Gastroesophageal sphincter (tissue), 4 donors: ENCODE measurements at regions not wholly inside any gene's neighbourhood (a gene's known extent, or its start where the extent isn't known, plus 50 kb on each side); places are given as distances from the start of the nearest gene placed in this dataset.

Experiments
- ATAC-seq: fragments of 150-250 bp; one replicate; pipeline ENCODE4 v1.9.1; 2016; ENCODE audit warnings: mild to moderate bottlenecking, moderate library complexity
- H3K27ac ChIP-seq, 4 donors: fragments of 200-600 bp; sonication (generic) in 3 of 4; 1 replicate in 3 of 4; 2 replicates in 1 of 4; pipeline ENCODE4 v1.5.1; 2016 to 2019
- H3K27me3 ChIP-seq: fragments of 200-600 bp; sonication (generic); one replicate; pipeline ENCODE4 v1.5.1; 2019
- H3K36me3 ChIP-seq, 2 donors: fragments of 200-600 bp; sonication (generic); one replicate each; pipeline ENCODE4 v1.5.1; 2019; ENCODE audit warnings: control low read depth in 1 of 2
- H3K4me1 ChIP-seq, 3 donors: fragments of 200-600 bp; sonication (generic); 1 replicate in 2 of 3; 2 replicates in 1 of 3; pipeline ENCODE4 v1.5.1; 2016 to 2019; ENCODE audit warnings: control low read depth in 2 of 3
- H3K4me3 ChIP-seq, 2 donors: fragments of 200-600 bp; sonication (generic); one replicate each; pipeline ENCODE4 v1.5.1; 2019; ENCODE audit warnings: mild to moderate bottlenecking in 1 of 2, moderate library complexity in 1 of 2
- H3K9me3 ChIP-seq, 3 donors: fragments of 200-600 bp; sonication (generic); one replicate each; pipeline ENCODE4 v1.5.1; 2017 to 2019; ENCODE audit warnings: control low read depth in 2 of 3
- EP300 ChIP-seq: sonication (generic); formaldehyde crosslinking; IDR thresholded peaks from one replicate; pipeline ENCODE4 v1.6.1; 2017; ENCODE audit warnings: antibody characterized with exemption, mild to moderate bottlenecking
- POLR2A ChIP-seq, 2 donors: fragments of 450-650 bp; IDR thresholded peaks; one replicate each; pipeline ENCODE4 v1.6.1; 2017; ENCODE audit warnings: antibody characterized with exemption in 2 of 2, mild to moderate bottlenecking in 2 of 2, moderate library complexity in 1 of 2
- POLR2AphosphoS5 ChIP-seq: sonication (generic); formaldehyde crosslinking; IDR thresholded peaks from one replicate; pipeline ENCODE4 v1.6.1; 2017; ENCODE audit warnings: antibody characterized with exemption
- WGBS, 2 donors: methylation state at CpG; one replicate each; pipeline ENCODE4 v1.1.5; 2018; ENCODE audit warnings: low coverage in 1 of 2; 5-methylcytosine and 5-hydroxymethylcytosine counted together
- TF ChIP-seq, protein P1 (sequence below), 4 experiments: fragments of 200-600 bp in 2 of 4; fragments of 450-650 bp in 2 of 4; sonication (generic) in 1 of 4; IDR thresholded peaks; one replicate each; pipeline ENCODE4 v1.5.1; 2017 to 2019; ENCODE audit warnings: antibody characterized with exemption in 4 of 4, mild to moderate bottlenecking in 2 of 4, moderate library complexity in 2 of 4

- Histone ChIP-seq H3K36me3 (no peaks in the 10 kb centered on the region), H3K27ac (no peak overlapping the region), H3K4me3 (no peak overlapping the region), H3K27me3 (no peaks in the 10 kb centered on the region), H3K4me1 (no peaks in the 10 kb centered on the region), H3K9me3 (peaks cover 0 to 24% (median 0%) of the 10 kb centered on the region in 3 donors)
- no CpG with 5 or more reads among the region's 1 CpG for WGBS, 2 donors
- no peak for ATAC-seq
- TF ChIP-seq POLR2A (IDR thresholded peaks at IDR 0.05): no peak
These were observed 1194.6 kb downstream of the ZPLD1 start for GRCh38 chr3:103629391-103629790.

GRCh38 chr3:103644450-103644849 lies 1209.6 kb downstream of the ZPLD1 start:
- no peaks in the 10 kb centered on the region for H3K27me3 ChIP-seq
- H3K27ac ChIP-seq: no peak overlapping the region
- H3K36me3 ChIP-seq: no peaks in the 10 kb centered on the region
- TF ChIP-seq POLR2A (IDR thresholded peaks at IDR 0.05) (no peak), EP300 (no peak), POLR2AphosphoS5 (no peak)
- TF ChIP-seq, protein P1, sequence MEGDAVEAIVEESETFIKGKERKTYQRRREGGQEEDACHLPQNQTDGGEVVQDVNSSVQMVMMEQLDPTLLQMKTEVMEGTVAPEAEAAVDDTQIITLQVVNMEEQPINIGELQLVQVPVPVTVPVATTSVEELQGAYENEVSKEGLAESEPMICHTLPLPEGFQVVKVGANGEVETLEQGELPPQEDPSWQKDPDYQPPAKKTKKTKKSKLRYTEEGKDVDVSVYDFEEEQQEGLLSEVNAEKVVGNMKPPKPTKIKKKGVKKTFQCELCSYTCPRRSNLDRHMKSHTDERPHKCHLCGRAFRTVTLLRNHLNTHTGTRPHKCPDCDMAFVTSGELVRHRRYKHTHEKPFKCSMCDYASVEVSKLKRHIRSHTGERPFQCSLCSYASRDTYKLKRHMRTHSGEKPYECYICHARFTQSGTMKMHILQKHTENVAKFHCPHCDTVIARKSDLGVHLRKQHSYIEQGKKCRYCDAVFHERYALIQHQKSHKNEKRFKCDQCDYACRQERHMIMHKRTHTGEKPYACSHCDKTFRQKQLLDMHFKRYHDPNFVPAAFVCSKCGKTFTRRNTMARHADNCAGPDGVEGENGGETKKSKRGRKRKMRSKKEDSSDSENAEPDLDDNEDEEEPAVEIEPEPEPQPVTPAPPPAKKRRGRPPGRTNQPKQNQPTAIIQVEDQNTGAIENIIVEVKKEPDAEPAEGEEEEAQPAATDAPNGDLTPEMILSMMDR (IDR thresholded peaks at IDR 0.05): no peak
- no peak overlapping the region for H3K4me3 ChIP-seq
- no peak for ATAC-seq
- no peaks in the 10 kb centered on the region for H3K9me3 ChIP-seq
- H3K4me1 ChIP-seq: no peaks in the 10 kb centered on the region
- 51 to 74% methylated on average over 2 of the region's 2 CpGs for WGBS, 2 donors

DNA sequence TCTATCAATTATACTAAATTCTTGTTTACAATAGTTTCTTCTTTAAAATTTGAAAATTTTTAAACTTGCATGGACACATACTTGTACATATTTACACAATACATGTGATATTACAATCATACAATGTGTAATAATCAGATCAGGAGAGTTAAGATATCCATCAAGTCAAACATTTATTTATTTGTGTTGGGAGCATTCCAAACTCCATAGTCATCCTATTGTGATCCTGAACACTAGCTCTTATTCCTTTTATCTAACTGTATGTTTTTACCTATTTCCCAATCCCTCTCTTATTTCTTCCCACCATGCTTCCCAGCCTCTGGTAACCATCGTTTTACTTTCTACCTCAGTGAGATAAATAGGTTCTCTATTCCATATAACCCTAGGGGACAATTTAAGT lies 1219.2 kb downstream of the ZPLD1 start:
- no peaks in the 10 kb centered on the region for H3K27me3 ChIP-seq
- no peaks in the 10 kb centered on the region for H3K36me3 ChIP-seq
- TF ChIP-seq, protein P1 (IDR thresholded peaks at IDR 0.05): no peak
- TF ChIP-seq POLR2A (IDR thresholded peaks at IDR 0.05): no peak
- no peak for TF ChIP-seq EP300
- TF ChIP-seq POLR2AphosphoS5: no peak
- H3K4me3 ChIP-seq: no peak overlapping the region
- no peaks in the 10 kb centered on the region for H3K9me3 ChIP-seq
- no peak overlapping the region for H3K27ac ChIP-seq
- 79 to 80% methylated on average over 1 of the region's 1 CpG for WGBS, 2 donors
- no peak for ATAC-seq
- no peaks in the 10 kb centered on the region for H3K4me1 ChIP-seq

DNA sequence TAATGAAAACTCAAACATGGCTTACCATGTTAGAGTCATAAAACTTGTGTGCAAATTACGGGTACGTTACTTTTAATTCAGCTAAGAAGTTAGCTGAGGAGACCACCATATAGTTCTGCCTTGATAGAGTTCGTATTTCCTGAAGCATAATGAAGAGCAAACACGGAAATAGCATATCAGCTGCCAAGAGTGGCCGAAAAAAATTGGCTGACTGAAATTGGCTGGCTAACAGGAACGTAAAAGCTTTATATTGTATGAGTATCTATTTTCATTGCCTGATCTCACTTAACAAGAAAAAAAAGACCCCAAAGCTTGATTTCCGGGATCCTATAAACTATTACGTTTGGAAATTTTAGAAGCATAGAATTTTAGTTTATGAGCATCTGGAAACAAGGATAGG lies 1222.9 kb downstream of the ZPLD1 start:
- Histone ChIP-seq H3K27me3 (no peaks in the 10 kb centered on the region), H3K4me1 (no peaks in the 10 kb centered on the region), H3K36me3 (no peaks in the 10 kb centered on the region), H3K27ac (no peak overlapping the region), H3K9me3 (no peaks in the 10 kb centered on the region), H3K4me3 (no peak overlapping the region)
- TF ChIP-seq POLR2AphosphoS5: no peak
- TF ChIP-seq POLR2A (IDR thresholded peaks at IDR 0.05): no peak
- TF ChIP-seq, protein P1 (IDR thresholded peaks at IDR 0.05): no peak
- no peak for TF ChIP-seq EP300
- ATAC-seq: no peak
- WGBS, 2 donors: 50 to 66% methylated on average over 8 of the region's 8 CpGs

GRCh38 chr3:103660810-103661209 lies 1226.0 kb downstream of the ZPLD1 start:
- TF ChIP-seq EP300: no peak
- TF ChIP-seq POLR2A (IDR thresholded peaks at IDR 0.05): no peak
- TF ChIP-seq, protein P1 (IDR thresholded peaks at IDR 0.05): no peak
- no peak for TF ChIP-seq POLR2AphosphoS5

More at GRCh38 chr3:103660810-103661209, 1226.0 kb downstream of the ZPLD1 start:
- ATAC-seq: no peak
- H3K9me3 ChIP-seq: no peaks in the 10 kb centered on the region
- H3K36me3 ChIP-seq: no peaks in the 10 kb centered on the region
- 90 to 91% methylated on average over 2 of the region's 2 CpGs for WGBS, 2 donors
- no peak overlapping the region for H3K27ac ChIP-seq
- H3K4me3 ChIP-seq: no peak overlapping the region
- H3K27me3 ChIP-seq: no peaks in the 10 kb centered on the region
- no peaks in the 10 kb centered on the region for H3K4me1 ChIP-seq
